Aorta (tissue), 5 donors: ENCODE measurements at regions not wholly inside any gene's neighbourhood (a gene's known extent, or its start where the extent isn't known, plus 50 kb on each side); places are given as distances from the start of the nearest gene placed in this dataset.
"Not testable (repeated sequence)": the region's sequence is repeated elsewhere in the genome, so short reads cannot be mapped to it uniquely, and the experiment has no call there.

Source experiments
- ATAC-seq: fragments of 200-7000 bp; cut with Tn5 transposase; one replicate; pipeline ENCODE4 v1.9.1; 2022; ENCODE audit warnings: moderate library complexity; ENCODE audit not compliant: low FRiP score
- DNase-seq, 2 donors: peaks; one replicate each; pipeline ENCODE4 v3.0.0-alpha.2; 2020
- H3K27ac ChIP-seq, 2 donors: one replicate each; pipeline ENCODE4 v1.5.1; 2013; ENCODE audit warnings: low read length in 2 of 2, mild to moderate bottlenecking in 2 of 2, moderate library complexity in 2 of 2, control low read depth in 1 of 2, inconsistent platforms in 1 of 2, low read depth in 1 of 2
- H3K27me3 ChIP-seq, 2 donors: one replicate each; pipeline ENCODE4 v1.6.1; 2013; ENCODE audit warnings: control low read depth in 1 of 2, low read length in 1 of 2, mild to moderate bottlenecking in 1 of 2, moderate library complexity in 1 of 2; ENCODE audit not compliant: insufficient read depth in 2 of 2, control insufficient read depth in 1 of 2
- H3K36me3 ChIP-seq, 2 donors: one replicate each; pipeline ENCODE4 v1.6.1; 2013; ENCODE audit warnings: control low read depth in 1 of 2, low read length in 1 of 2, mild to moderate bottlenecking in 1 of 2; ENCODE audit not compliant: insufficient read depth in 2 of 2, control insufficient read depth in 1 of 2
- H3K4me1 ChIP-seq, 2 donors: one replicate each; pipeline ENCODE4 v1.6.1; 2013; ENCODE audit warnings: low read length in 2 of 2, control low read depth in 1 of 2, mild to moderate bottlenecking in 1 of 2, moderate library complexity in 1 of 2; ENCODE audit not compliant: insufficient read depth in 2 of 2, control insufficient read depth in 1 of 2
- H3K4me3 ChIP-seq, 2 donors: one replicate each; pipeline ENCODE4 v1.5.1; 2013; ENCODE audit warnings: low read length in 2 of 2, control low read depth in 1 of 2, mild to moderate bottlenecking in 1 of 2
- H3K9me3 ChIP-seq: one replicate; pipeline ENCODE4 v1.6.1; 2013; ENCODE audit warnings: mild to moderate bottlenecking, low read length; ENCODE audit not compliant: control insufficient read depth
- WGBS, 2 donors: extraction: QIAGEN DNeasy Blood & Tissue Kit; methylation state at CpG; one replicate each; pipeline ENCODE4 v1.1.7; 2013; 5-methylcytosine and 5-hydroxymethylcytosine counted together
- intact Hi-C, 2 donors: fragments of 100-400 bp; cut with DNase I; formaldehyde crosslinking; loops; one replicate each; pipeline versions ENCODE4 v1.14.2 to v1.15.0; 2022
- donor health status: healthy with polysubstance abuse.
- donor health status: Bipolar disorder and iron deficiency.
- donor health status: DM: no; HTN: no; CAD: no.
- donor health status: DM: no; HTN: no; CAD: no.
- donor health status: DM: yes; HTN: yes; CAD: no.

GRCh38 chr16:60640038-60640437 is 1396.2 kb downstream of the CDH8 start:
- WGBS, 2 donors: 61 to 65% methylated on average over 3 of the region's 3 CpGs
- intact Hi-C loops: no loop called here
- Histone ChIP-seq H3K9me3 (no peaks in the 10 kb centered on the region), H3K4me3 (no peak overlapping the region), H3K27me3 (no peaks in the 10 kb centered on the region), H3K36me3 (no peaks in the 10 kb centered on the region), H3K27ac (no peak overlapping the region), H3K4me1 (no peaks in the 10 kb centered on the region)
- no peak for ATAC-seq
- DNase-seq: no peak

- H3K27ac ChIP-seq, H3K36me3 ChIP-seq, H3K4me1 ChIP-seq, DNase-seq, H3K27me3 ChIP-seq, H3K9me3 ChIP-seq, intact Hi-C loops, H3K4me3 ChIP-seq, ATAC-seq: not testable (repeated sequence)
- WGBS, 2 donors: 70 to 83% methylated on average over 5 of the region's 5 CpGs
Observed at GRCh38 chr16:60636636-60637035, 1399.6 kb downstream of the CDH8 start.

GRCh38 chr16:60636117-60636516 is 1400.1 kb downstream of the CDH8 start:
- Histone ChIP-seq H3K36me3 (no peaks in the 10 kb centered on the region), H3K27me3 (no peaks in the 10 kb centered on the region), H3K4me1 (no peaks in the 10 kb centered on the region), H3K27ac (no peak overlapping the region), H3K9me3 (no peaks in the 10 kb centered on the region), H3K4me3 (no peak overlapping the region)
- DNase-seq (no peak), ATAC-seq (no peak)
- intact Hi-C loops: no loop called here
- WGBS, 2 donors: 70% methylated on average over 5 of the region's 5 CpGs

GRCh38 chr16:60635548-60635947 is 1400.7 kb downstream of the CDH8 start:
- H3K4me1 ChIP-seq: no peaks in the 10 kb centered on the region
- no peaks in the 10 kb centered on the region for H3K36me3 ChIP-seq
- no peaks in the 10 kb centered on the region for H3K9me3 ChIP-seq
- no peak overlapping the region for H3K4me3 ChIP-seq
- H3K27me3 ChIP-seq: no peaks in the 10 kb centered on the region
- WGBS, 2 donors: 41 to 52% methylated on average over 1 of the region's 1 CpG
- intact Hi-C loops: no loop called here
- DNase-seq (no peak), ATAC-seq (no peak)
- no peak overlapping the region for H3K27ac ChIP-seq

GRCh38 chr16:60611844-60612243 is 1424.4 kb downstream of the CDH8 start:
- ATAC-seq (no peak), DNase-seq (no peak)
- intact Hi-C loops: no loop called here

GRCh38 chr16:60608971-60609370 is 1427.3 kb downstream of the CDH8 start:
- intact Hi-C loops: no loop called here
- Histone ChIP-seq H3K27me3 (no peaks in the 10 kb centered on the region), H3K4me3 (no peak overlapping the region), H3K27ac (no peak overlapping the region), H3K36me3 (no peaks in the 10 kb centered on the region), H3K9me3 (no peaks in the 10 kb centered on the region), H3K4me1 (no peaks in the 10 kb centered on the region)
- DNase-seq (no peak), ATAC-seq (no peak)
- 21 to 29% methylated on average over 2 of the region's 2 CpGs for WGBS, 2 donors

More at GRCh38 chr16:60611844-60612243, 1424.4 kb downstream of the CDH8 start:
- Histone ChIP-seq H3K4me1 (no peaks in the 10 kb centered on the region), H3K9me3 (no peaks in the 10 kb centered on the region), H3K4me3 (no peak overlapping the region), H3K36me3 (no peaks in the 10 kb centered on the region), H3K27ac (no peak overlapping the region), H3K27me3 (no peaks in the 10 kb centered on the region)

DNA sequence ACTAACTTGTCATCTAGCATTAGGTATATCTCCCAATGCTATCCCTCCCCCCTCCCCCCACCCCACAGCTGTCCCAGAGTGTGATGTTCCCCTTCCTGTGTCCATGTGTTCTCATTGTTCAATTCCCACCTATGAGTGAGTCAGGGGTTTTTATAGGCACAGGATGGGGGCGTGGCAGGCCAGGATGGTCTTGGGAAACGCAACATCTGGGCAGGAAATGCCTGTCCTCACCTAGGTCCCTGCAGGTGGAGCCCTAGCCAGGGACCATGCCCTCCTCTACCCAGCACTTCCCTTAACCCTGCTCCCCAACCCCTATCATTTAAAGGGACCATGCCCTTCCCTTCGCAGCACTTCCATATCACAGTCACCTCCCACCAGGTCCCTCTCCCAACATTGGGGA is 1430.6 kb downstream of the CDH8 start:
- H3K4me1 ChIP-seq, H3K27ac ChIP-seq, H3K9me3 ChIP-seq, H3K27me3 ChIP-seq, ATAC-seq, DNase-seq, H3K4me3 ChIP-seq, intact Hi-C loops, H3K36me3 ChIP-seq: not testable (repeated sequence)
- WGBS, 2 donors: 84 to 85% methylated on average over 3 of the region's 3 CpGs

DNA sequence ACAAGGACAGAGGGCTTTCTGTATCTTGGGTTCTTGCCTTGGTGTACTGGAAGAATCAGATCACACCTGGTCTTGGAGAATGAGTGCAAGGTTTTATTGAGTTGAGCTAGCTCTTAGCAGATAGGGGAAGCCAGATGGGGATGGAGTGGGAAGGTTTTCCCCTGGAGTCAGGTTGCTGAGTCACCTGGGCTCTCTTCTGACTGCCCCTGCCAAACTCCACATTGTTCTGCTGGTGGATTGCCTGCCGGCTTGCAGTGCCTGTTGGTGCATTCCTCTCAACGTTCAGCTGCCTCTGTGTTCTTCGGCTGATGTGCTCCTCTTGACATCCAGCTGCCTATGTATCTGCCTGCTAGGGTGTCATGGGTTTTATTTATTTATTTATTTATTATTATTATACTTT is 1431.1 kb downstream of the CDH8 start:
- Histone ChIP-seq H3K4me3 (no peak overlapping the region), H3K27ac (no peak overlapping the region), H3K27me3 (no peaks in the 10 kb centered on the region), H3K36me3 (no peaks in the 10 kb centered on the region), H3K9me3 (no peaks in the 10 kb centered on the region), H3K4me1 (no peaks in the 10 kb centered on the region)
- ATAC-seq: no peak
- WGBS, 2 donors: 63 to 80% methylated on average over 3 of the region's 3 CpGs
- intact Hi-C loops: no loop called here
- DNase-seq: no peak

- DNase-seq: no peak
Observed at GRCh38 chr16:60586493-60586892, 1449.7 kb downstream of the CDH8 start.

More at GRCh38 chr16:60586493-60586892, 1449.7 kb downstream of the CDH8 start:
- H3K4me1 ChIP-seq: no peaks in the 10 kb centered on the region
- no peak overlapping the region for H3K27ac ChIP-seq
- H3K4me3 ChIP-seq: no peak overlapping the region
- no peaks in the 10 kb centered on the region for H3K36me3 ChIP-seq
- H3K9me3 ChIP-seq: no peaks in the 10 kb centered on the region
- WGBS, 2 donors: 9 to 20% methylated on average over 2 of the region's 2 CpGs
- no peaks in the 10 kb centered on the region for H3K27me3 ChIP-seq
- intact Hi-C loops: no loop called here
- ATAC-seq: no peak
